Prostate gland (tissue), 2 donors: ENCODE measurements at regions not wholly inside any gene's neighbourhood (a gene's known extent, or its start where the extent isn't known, plus 50 kb on each side); places are given as distances from the start of the nearest gene placed in this dataset.

Source experiments
- DNase-seq: peaks from one replicate; pipeline ENCODE4 v3.0.0-alpha.2; 2019; ENCODE audit warnings: low spot score
- H3K27ac ChIP-seq, 2 donors: fragments of 200-600 bp; sonication (generic); 2 replicates each; pipeline ENCODE4 v1.5.1; 2017 to 2019
- H3K27me3 ChIP-seq: fragments of 200-600 bp; sonication (generic); replicated peaks from 2 replicates; pipeline ENCODE4 v1.5.1; 2019; ENCODE audit not compliant: insufficient read depth
- H3K36me3 ChIP-seq, 2 donors: fragments of 200-600 bp; sonication (generic); 1 replicate in 1 of 2; 2 replicates in 1 of 2; pipeline versions ENCODE4 v1.5.1 to v1.8.1; 2017 to 2019
- H3K4me1 ChIP-seq: fragments of 200-600 bp; sonication (generic); replicated peaks from 2 replicates; pipeline ENCODE4 v1.5.1; 2019
- H3K4me3 ChIP-seq, 2 donors: fragments of 200-600 bp; sonication (generic); 2 replicates each; pipeline ENCODE4 v1.5.1; 2017 to 2019
- H3K9me3 ChIP-seq: fragments of 200-600 bp; sonication (generic); 2 replicates; pipeline ENCODE4 v1.5.1; 2017
- POLR2A ChIP-seq: fragments of 450-650 bp; IDR thresholded peaks from one replicate; pipeline ENCODE4 v1.6.1; 2016; ENCODE audit warnings: antibody characterized with exemption, mild to moderate bottlenecking
- POLR2AphosphoS5 ChIP-seq: sonication (generic); formaldehyde crosslinking; IDR thresholded peaks from one replicate; pipeline ENCODE4 v1.6.1; 2017; ENCODE audit warnings: antibody characterized with exemption
- WGBS: methylation state at CpG from one replicate; pipeline ENCODE4 v1.1.5; 2018; 5-methylcytosine and 5-hydroxymethylcytosine counted together
- intact Hi-C: fragments of 100-400 bp; cut with DNase I; formaldehyde crosslinking; loops from one replicate; pipeline ENCODE4 v1.14.2; 2022
- TF ChIP-seq, protein P1 (sequence below), 4 experiments: fragments of 200-600 bp in 2 of 4; fragments of 450-650 bp in 2 of 4; sonication (generic) in 2 of 4; IDR thresholded peaks; 1 replicate in 3 of 4; 2 replicates in 1 of 4; pipeline ENCODE4 v1.5.1; 2016 to 2019; ENCODE audit warnings: antibody characterized with exemption in 4 of 4, mild to moderate bottlenecking in 2 of 4, moderate library complexity in 2 of 4

DNA sequence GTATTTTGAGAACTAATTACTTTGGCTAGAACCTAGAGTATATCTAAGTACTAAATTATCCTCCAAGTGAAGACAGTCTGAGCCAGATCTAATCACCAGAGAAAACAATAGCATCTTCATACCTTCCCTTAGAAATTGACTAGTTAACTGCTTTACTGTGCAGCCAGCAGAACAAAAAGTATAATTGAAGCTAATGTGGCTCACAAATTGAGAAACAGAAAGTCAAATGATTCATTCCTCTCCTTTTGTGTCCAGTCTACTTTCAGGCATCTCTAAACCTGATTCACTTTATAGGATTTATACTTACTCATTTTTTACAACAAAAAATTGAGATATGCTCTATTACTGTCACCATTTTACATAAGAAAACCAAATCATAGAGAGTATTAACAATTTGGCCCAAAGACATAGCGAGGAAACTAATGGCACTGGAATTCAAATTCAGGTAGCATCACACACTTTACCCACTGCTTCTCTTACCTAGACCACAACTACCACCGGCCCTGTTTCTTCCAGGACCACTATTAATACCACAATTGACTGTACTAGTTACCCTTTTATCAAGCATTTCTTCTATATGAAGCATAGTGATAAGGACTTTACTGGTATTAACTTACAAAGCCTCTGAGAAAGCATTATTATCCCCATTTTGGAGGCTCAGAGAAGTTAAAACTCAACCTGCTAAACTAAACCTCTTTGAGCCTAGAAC is 1402.6 kb upstream of the TENM4 start:
- H3K4me3 ChIP-seq = no peak overlapping the region
- DNase-seq = no peak
- no peaks in the 10 kb centered on the region for H3K9me3 ChIP-seq
- no peaks in the 10 kb centered on the region for H3K27me3 ChIP-seq
- no peaks in the 10 kb centered on the region for H3K4me1 ChIP-seq
- H3K27ac ChIP-seq = no peak overlapping the region
- TF ChIP-seq, protein P1, sequence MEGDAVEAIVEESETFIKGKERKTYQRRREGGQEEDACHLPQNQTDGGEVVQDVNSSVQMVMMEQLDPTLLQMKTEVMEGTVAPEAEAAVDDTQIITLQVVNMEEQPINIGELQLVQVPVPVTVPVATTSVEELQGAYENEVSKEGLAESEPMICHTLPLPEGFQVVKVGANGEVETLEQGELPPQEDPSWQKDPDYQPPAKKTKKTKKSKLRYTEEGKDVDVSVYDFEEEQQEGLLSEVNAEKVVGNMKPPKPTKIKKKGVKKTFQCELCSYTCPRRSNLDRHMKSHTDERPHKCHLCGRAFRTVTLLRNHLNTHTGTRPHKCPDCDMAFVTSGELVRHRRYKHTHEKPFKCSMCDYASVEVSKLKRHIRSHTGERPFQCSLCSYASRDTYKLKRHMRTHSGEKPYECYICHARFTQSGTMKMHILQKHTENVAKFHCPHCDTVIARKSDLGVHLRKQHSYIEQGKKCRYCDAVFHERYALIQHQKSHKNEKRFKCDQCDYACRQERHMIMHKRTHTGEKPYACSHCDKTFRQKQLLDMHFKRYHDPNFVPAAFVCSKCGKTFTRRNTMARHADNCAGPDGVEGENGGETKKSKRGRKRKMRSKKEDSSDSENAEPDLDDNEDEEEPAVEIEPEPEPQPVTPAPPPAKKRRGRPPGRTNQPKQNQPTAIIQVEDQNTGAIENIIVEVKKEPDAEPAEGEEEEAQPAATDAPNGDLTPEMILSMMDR (IDR thresholded peaks at IDR 0.05) = no peak
- no peak for TF ChIP-seq POLR2A
- TF ChIP-seq POLR2AphosphoS5 = no peak
- 98% methylated on average over 2 of the region's 2 CpGs for WGBS
- intact Hi-C loops = no loop called here
- no peaks in the 10 kb centered on the region for H3K36me3 ChIP-seq

DNA sequence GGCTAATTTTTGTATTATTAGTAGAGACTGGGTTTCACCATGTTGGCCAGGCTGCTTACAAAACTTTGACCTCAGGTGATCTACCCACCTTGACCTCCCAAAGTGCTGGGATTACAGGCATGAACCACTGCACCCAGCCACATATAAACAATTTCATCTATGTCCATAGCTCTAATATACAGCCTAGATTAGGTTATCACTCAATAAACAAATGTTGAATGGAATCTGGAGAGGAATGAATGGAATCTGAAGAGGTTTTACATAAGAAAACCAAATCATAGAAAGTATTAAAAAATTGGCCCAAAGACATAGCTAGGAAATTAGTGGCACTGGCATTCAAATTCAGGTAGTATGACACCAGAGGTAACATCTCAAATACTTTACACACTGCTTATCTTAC is 1401.4 kb upstream of the TENM4 start:
- intact Hi-C loops = no loop called here
- TF ChIP-seq POLR2AphosphoS5 (no peak), POLR2A (no peak)
- TF ChIP-seq, protein P1 (IDR thresholded peaks at IDR 0.05) = no peak
- no peaks in the 10 kb centered on the region for H3K4me1 ChIP-seq

DNA sequence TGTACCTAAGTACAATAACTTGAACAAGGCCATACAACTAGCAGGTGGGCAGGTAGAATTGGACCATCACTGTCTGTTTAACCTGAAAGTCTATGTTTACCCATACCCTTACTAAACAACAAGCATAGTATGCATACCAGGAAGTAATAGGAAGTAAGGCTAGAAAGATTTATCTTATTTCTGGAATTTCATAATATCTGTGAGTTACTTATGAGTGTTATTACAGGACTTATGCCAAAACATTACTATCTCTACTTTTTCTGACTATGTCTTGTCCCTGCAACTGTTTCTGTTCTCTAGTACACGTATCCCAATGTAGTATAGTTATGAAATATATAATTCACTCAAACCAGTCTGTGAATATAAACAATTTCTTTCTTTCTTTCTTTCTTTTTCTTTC is 1400.8 kb upstream of the TENM4 start:
- WGBS = 63% methylated on average over 1 of the region's 1 CpG
- H3K4me3 ChIP-seq = no peak overlapping the region
- intact Hi-C loops = no loop called here

More for the DNA sequence above, 1401.4 kb upstream of the TENM4 start:
- no peak for DNase-seq
- no peak overlapping the region for H3K4me3 ChIP-seq
- no peak overlapping the region for H3K27ac ChIP-seq
- H3K36me3 ChIP-seq = no peaks in the 10 kb centered on the region
- no peaks in the 10 kb centered on the region for H3K9me3 ChIP-seq
- no peaks in the 10 kb centered on the region for H3K27me3 ChIP-seq

DNA sequence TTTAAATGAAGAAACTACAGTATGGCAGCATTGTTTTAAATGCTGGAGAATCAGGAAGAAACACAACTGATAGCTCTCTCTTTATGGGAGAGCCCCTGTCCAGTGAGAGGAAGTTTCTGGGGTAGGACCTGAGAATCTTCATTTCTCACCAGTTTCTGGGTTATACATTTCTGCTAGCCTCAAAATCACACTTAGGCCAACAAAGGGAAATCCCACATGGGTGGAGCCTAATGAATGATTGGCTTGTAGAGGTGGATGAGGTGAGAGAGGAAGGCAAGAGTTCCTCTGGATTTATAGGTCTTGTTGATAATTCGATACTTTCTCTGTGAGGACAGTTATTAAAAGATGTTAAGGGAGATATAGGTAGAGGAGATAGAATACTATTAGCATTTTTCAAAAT is 1397.3 kb upstream of the TENM4 start:
- H3K27me3 ChIP-seq = no peaks in the 10 kb centered on the region
- TF ChIP-seq, protein P1 (IDR thresholded peaks at IDR 0.05) = no peak
- no peak for TF ChIP-seq POLR2AphosphoS5
- no peak for TF ChIP-seq POLR2A
- no peaks in the 10 kb centered on the region for H3K9me3 ChIP-seq
- no peak overlapping the region for H3K27ac ChIP-seq
- DNase-seq = no peak
- no peaks in the 10 kb centered on the region for H3K36me3 ChIP-seq
- intact Hi-C loops = no loop called here
- no peak overlapping the region for H3K4me3 ChIP-seq
- no peaks in the 10 kb centered on the region for H3K4me1 ChIP-seq
- WGBS = 70% methylated on average over 1 of the region's 1 CpG

More for the DNA sequence above, 1400.8 kb upstream of the TENM4 start:
- Histone ChIP-seq H3K27ac (no peak overlapping the region), H3K4me1 (no peaks in the 10 kb centered on the region), H3K27me3 (no peaks in the 10 kb centered on the region), H3K9me3 (no peaks in the 10 kb centered on the region), H3K36me3 (no peaks in the 10 kb centered on the region)
- no peak for DNase-seq
- no peak for TF ChIP-seq POLR2A
- TF ChIP-seq, protein P1 (IDR thresholded peaks at IDR 0.05) = no peak

DNA sequence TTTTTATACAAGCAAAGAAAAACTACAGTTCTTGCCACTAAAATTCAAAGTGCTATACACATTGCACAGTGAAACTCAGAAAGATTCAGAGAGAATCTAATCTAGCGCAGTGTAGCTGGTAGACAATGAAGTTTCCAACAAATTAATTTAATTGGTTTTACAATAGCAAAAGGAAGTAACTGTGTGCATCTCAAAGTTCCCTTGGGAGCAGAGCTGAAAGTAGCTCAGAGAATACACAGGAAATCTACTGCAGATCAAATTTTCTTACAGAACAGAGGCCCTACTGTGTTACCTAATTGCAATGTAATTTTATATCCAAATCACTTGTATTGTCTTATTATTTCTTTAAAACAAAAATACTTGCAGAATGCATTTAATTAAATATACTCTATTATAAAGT is 1396.2 kb upstream of the TENM4 start:
- DNase-seq = no peak
- intact Hi-C loops = no loop called here
- no peaks in the 10 kb centered on the region for H3K4me1 ChIP-seq
- no peaks in the 10 kb centered on the region for H3K27me3 ChIP-seq
- 89% methylated on average over 1 of the region's 1 CpG for WGBS
- no peaks in the 10 kb centered on the region for H3K36me3 ChIP-seq
- no peaks in the 10 kb centered on the region for H3K9me3 ChIP-seq
- TF ChIP-seq, protein P1 (IDR thresholded peaks at IDR 0.05) = no peak
- TF ChIP-seq POLR2A (no peak), POLR2AphosphoS5 (no peak)
- H3K4me3 ChIP-seq = no peak overlapping the region
- H3K27ac ChIP-seq = no peak overlapping the region
